SK-N-SH treated with all-trans-retinoic acid at 6 μM for 48 hours (cell line): ENCODE measurements at regions not wholly inside any gene's neighbourhood (a gene's known extent, or its start where the extent isn't known, plus 50 kb on each side); places are given as distances from the start of the nearest gene placed in this dataset.

Source experiments
- ATAC-seq: fragments of 200-7000 bp; cut with Tn5 transposase; 3 replicates; pipeline ENCODE4 v1.9.1; 2020; ENCODE audit warnings: mild to moderate bottlenecking, moderate library complexity
- ARNTL ChIP-seq: fragments of 450-650 bp; formaldehyde crosslinking; IDR thresholded peaks from 2 replicates; pipeline ENCODE4 v1.5.0; 2020; ENCODE audit warnings: low read depth, mild to moderate bottlenecking, moderate library complexity, borderline replicate concordance
- BACH2 ChIP-seq: fragments of 250-450 bp; sonication (Bioruptor Pico); IDR thresholded peaks from 2 replicates; pipeline ENCODE4 v1.9.0; 2021; ENCODE audit warnings: mild to moderate bottlenecking, borderline replicate concordance
- CSDC2 ChIP-seq: fragments of 250-450 bp; sonication (Bioruptor Pico); IDR thresholded peaks from 2 replicates; pipeline ENCODE4 v1.5.0; 2020; ENCODE audit warnings: mild to moderate bottlenecking, moderate library complexity
- ESRRG ChIP-seq: fragments of 250-450 bp; sonication (Bioruptor Pico); IDR thresholded peaks from 2 replicates; pipeline ENCODE4 v1.6.1; 2021; ENCODE audit warnings: mild to moderate bottlenecking
- GLIS3 ChIP-seq: fragments of 250-450 bp; sonication (Bioruptor Pico); IDR thresholded peaks from 2 replicates; pipeline ENCODE4 v1.5.0; 2020; ENCODE audit warnings: mild to moderate bottlenecking, moderate library complexity
- ISL1 ChIP-seq: fragments of 250-450 bp; sonication (Bioruptor Pico); IDR thresholded peaks from 2 replicates; pipeline ENCODE4 v2.1.2; 2022; ENCODE audit warnings: mild to moderate bottlenecking, moderate library complexity
- SNAI2 ChIP-seq: fragments of 250-450 bp; sonication (Bioruptor Pico); IDR thresholded peaks from 2 replicates; pipeline ENCODE4 v1.5.0; 2020; ENCODE audit warnings: mild to moderate bottlenecking, moderate library complexity
- TCF4 ChIP-seq: fragments of 250-450 bp; sonication (Bioruptor Pico); IDR thresholded peaks from 2 replicates; pipeline ENCODE4 v1.8.0; 2021; ENCODE audit warnings: mild to moderate bottlenecking, moderate library complexity, borderline replicate concordance
- TOX ChIP-seq: fragments of 250-450 bp; sonication (Bioruptor Pico); IDR thresholded peaks from 2 replicates; pipeline ENCODE4 v1.8.0; 2021; ENCODE audit warnings: mild to moderate bottlenecking, moderate library complexity, borderline replicate concordance
- ZC3H10 ChIP-seq: fragments of 250-450 bp; sonication (Bioruptor Pico); IDR thresholded peaks from 2 replicates; pipeline ENCODE4 v1.5.1; 2021; ENCODE audit warnings: mild to moderate bottlenecking, moderate library complexity
- ZFP3 ChIP-seq: fragments of 250-450 bp; sonication (Bioruptor Pico); IDR thresholded peaks from 2 replicates; pipeline ENCODE4 v1.5.0; 2020; ENCODE audit warnings: mild to moderate bottlenecking, moderate library complexity
- ZNF565 ChIP-seq: fragments of 450-650 bp; formaldehyde crosslinking; conservative IDR thresholded peaks from 2 replicates; pipeline ENCODE4 v1.5.0; 2020; ENCODE audit warnings: low read depth, mild to moderate bottlenecking, moderate library complexity
- ZNF70 ChIP-seq: fragments of 450-650 bp; formaldehyde crosslinking; IDR thresholded peaks from 2 replicates; pipeline ENCODE4 v1.5.0; 2020; ENCODE audit warnings: mild to moderate bottlenecking, moderate library complexity
- ZNF8 ChIP-seq: fragments of 450-650 bp; formaldehyde crosslinking; IDR thresholded peaks from 2 replicates; pipeline ENCODE4 v1.5.0; 2020; ENCODE audit warnings: mild to moderate bottlenecking, moderate library complexity
- TF ChIP-seq, protein P1 (sequence below): fragments of 250-450 bp; sonication (Bioruptor Pico); IDR thresholded peaks from 2 replicates; pipeline ENCODE4 v1.8.0; 2021; ENCODE audit warnings: low read depth, mild to moderate bottlenecking, moderate library complexity, borderline replicate concordance
- TF ChIP-seq, protein P2 (sequence below): fragments of 250-450 bp; sonication (Bioruptor Pico); IDR thresholded peaks from 2 replicates; pipeline ENCODE4 v1.8.0; 2020; ENCODE audit warnings: mild to moderate bottlenecking, moderate library complexity, borderline replicate concordance
- TF ChIP-seq, protein P3 (sequence below): fragments of 250-450 bp; sonication (Bioruptor Pico); IDR thresholded peaks from 2 replicates; pipeline ENCODE4 v1.5.1; 2021; ENCODE audit warnings: mild to moderate bottlenecking, moderate library complexity
- TF ChIP-seq, protein P4 (sequence below): fragments of 250-450 bp; sonication (Bioruptor Pico); IDR thresholded peaks from 2 replicates; pipeline ENCODE4 v1.5.1; 2020; ENCODE audit warnings: low read depth, mild to moderate bottlenecking, moderate library complexity
- TF ChIP-seq, protein P5 (sequence below): fragments of 250-450 bp; sonication (Bioruptor Pico); IDR thresholded peaks from 2 replicates; pipeline ENCODE4 v1.5.0; 2020; ENCODE audit warnings: mild to moderate bottlenecking, moderate library complexity

DNA sequence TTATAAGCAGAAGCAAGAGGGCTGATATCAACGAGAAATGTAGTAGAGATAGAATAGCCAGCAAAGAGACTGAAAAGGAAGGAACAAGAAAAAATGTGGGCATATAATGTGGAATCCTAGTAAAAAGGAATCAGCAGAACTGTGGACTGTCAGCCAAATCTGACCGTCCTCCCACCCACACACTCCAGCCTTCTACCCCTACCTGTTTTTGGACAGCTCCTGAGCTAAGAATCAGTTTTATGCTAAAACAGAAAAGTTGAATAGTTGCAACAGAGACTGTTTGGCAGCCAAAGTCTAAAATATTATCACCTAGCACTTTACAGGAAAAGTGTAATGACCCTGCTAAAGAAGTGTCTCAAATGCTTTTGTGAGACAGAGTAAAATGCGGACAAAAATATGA lies 533.3 kb upstream of the CXADR start:
- no peak for ATAC-seq

DNA sequence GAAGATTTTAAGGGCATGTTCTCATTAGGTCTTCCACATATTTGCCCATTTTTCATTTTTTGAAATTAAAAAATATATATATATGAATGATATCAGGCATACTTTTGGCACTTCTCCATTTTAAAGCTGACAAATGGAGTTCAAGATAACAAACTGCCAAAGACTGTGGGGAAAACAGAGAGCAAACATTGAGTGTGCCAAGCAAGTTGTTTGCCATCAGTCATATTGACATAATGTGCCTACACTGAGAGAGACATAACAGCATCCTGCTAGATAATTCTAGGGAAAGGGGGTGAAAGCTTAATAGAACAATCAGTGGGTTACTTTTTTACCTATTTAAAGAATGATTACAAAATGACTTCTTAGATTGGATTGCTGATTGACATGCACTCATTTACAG lies 529.4 kb upstream of the CXADR start:
- ATAC-seq, result no peak
- TF ChIP-seq TCF4 (CRISPR knock-in tag) (no peak), ZFP3 (CRISPR knock-in tag) (no peak), BACH2 (no peak), ZC3H10 (CRISPR knock-in tag) (no peak), TOX (no peak), ZNF70 (CRISPR knock-in tag) (no peak), ISL1 (CRISPR knock-in tag) (no peak), GLIS3 (CRISPR knock-in tag) (no peak), CSDC2 (CRISPR knock-in tag) (no peak)
- TF ChIP-seq, protein P1, sequence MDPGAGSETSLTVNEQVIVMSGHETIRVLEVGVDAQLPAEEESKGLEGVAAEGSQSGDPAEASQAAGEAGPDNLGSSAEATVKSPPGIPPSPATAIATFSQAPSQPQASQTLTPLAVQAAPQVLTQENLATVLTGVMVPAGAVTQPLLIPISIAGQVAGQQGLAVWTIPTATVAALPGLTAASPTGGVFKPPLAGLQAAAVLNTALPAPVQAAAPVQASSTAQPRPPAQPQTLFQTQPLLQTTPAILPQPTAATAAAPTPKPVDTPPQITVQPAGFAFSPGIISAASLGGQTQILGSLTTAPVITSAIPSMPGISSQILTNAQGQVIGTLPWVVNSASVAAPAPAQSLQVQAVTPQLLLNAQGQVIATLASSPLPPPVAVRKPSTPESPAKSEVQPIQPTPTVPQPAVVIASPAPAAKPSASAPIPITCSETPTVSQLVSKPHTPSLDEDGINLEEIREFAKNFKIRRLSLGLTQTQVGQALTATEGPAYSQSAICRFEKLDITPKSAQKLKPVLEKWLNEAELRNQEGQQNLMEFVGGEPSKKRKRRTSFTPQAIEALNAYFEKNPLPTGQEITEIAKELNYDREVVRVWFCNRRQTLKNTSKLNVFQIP, result no peak
- TF ChIP-seq, protein P2, sequence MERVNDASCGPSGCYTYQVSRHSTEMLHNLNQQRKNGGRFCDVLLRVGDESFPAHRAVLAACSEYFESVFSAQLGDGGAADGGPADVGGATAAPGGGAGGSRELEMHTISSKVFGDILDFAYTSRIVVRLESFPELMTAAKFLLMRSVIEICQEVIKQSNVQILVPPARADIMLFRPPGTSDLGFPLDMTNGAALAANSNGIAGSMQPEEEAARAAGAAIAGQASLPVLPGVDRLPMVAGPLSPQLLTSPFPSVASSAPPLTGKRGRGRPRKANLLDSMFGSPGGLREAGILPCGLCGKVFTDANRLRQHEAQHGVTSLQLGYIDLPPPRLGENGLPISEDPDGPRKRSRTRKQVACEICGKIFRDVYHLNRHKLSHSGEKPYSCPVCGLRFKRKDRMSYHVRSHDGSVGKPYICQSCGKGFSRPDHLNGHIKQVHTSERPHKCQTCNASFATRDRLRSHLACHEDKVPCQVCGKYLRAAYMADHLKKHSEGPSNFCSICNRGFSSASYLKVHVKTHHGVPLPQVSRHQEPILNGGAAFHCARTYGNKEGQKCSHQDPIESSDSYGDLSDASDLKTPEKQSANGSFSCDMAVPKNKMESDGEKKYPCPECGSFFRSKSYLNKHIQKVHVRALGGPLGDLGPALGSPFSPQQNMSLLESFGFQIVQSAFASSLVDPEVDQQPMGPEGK (CRISPR knock-in tag), result no peak
- TF ChIP-seq, protein P3, sequence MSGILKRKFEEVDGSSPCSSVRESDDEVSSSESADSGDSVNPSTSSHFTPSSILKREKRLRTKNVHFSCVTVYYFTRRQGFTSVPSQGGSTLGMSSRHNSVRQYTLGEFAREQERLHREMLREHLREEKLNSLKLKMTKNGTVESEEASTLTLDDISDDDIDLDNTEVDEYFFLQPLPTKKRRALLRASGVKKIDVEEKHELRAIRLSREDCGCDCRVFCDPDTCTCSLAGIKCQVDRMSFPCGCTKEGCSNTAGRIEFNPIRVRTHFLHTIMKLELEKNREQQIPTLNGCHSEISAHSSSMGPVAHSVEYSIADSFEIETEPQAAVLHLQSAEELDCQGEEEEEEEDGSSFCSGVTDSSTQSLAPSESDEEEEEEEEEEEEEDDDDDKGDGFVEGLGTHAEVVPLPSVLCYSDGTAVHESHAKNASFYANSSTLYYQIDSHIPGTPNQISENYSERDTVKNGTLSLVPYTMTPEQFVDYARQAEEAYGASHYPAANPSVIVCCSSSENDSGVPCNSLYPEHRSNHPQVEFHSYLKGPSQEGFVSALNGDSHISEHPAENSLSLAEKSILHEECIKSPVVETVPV (CRISPR knock-in tag), result no peak

More for the DNA sequence above, 533.3 kb upstream of the CXADR start:
- TF ChIP-seq SNAI2 (CRISPR knock-in tag) (no peak), TOX (no peak), BACH2 (no peak), ZNF565 (CRISPR knock-in tag) (no peak), TCF4 (CRISPR knock-in tag) (no peak), GLIS3 (CRISPR knock-in tag) (no peak), ESRRG (CRISPR knock-in tag) (no peak), ZNF8 (CRISPR knock-in tag) (no peak), ZFP3 (CRISPR knock-in tag) (no peak), ZC3H10 (CRISPR knock-in tag) (no peak), ZNF70 (CRISPR knock-in tag) (no peak), ARNTL (CRISPR knock-in tag) (no peak), ISL1 (CRISPR knock-in tag) (no peak)
- TF ChIP-seq, protein P1, result no peak
- TF ChIP-seq, protein P3 (CRISPR knock-in tag), result no peak
- TF ChIP-seq, protein P2 (CRISPR knock-in tag), result no peak
- TF ChIP-seq, protein P4, sequence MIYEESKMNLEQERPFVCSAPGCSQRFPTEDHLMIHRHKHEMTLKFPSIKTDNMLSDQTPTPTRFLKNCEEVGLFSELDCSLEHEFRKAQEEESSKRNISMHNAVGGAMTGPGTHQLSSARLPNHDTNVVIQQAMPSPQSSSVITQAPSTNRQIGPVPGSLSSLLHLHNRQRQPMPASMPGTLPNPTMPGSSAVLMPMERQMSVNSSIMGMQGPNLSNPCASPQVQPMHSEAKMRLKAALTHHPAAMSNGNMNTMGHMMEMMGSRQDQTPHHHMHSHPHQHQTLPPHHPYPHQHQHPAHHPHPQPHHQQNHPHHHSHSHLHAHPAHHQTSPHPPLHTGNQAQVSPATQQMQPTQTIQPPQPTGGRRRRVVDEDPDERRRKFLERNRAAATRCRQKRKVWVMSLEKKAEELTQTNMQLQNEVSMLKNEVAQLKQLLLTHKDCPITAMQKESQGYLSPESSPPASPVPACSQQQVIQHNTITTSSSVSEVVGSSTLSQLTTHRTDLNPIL (CRISPR knock-in tag), result no peak
- TF ChIP-seq, protein P5, sequence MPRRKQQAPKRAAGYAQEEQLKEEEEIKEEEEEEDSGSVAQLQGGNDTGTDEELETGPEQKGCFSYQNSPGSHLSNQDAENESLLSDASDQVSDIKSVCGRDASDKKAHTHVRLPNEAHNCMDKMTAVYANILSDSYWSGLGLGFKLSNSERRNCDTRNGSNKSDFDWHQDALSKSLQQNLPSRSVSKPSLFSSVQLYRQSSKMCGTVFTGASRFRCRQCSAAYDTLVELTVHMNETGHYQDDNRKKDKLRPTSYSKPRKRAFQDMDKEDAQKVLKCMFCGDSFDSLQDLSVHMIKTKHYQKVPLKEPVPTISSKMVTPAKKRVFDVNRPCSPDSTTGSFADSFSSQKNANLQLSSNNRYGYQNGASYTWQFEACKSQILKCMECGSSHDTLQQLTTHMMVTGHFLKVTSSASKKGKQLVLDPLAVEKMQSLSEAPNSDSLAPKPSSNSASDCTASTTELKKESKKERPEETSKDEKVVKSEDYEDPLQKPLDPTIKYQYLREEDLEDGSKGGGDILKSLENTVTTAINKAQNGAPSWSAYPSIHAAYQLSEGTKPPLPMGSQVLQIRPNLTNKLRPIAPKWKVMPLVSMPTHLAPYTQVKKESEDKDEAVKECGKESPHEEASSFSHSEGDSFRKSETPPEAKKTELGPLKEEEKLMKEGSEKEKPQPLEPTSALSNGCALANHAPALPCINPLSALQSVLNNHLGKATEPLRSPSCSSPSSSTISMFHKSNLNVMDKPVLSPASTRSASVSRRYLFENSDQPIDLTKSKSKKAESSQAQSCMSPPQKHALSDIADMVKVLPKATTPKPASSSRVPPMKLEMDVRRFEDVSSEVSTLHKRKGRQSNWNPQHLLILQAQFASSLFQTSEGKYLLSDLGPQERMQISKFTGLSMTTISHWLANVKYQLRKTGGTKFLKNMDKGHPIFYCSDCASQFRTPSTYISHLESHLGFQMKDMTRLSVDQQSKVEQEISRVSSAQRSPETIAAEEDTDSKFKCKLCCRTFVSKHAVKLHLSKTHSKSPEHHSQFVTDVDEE, result no peak
